Anterior cingulate cortex (tissue), 58 donors: ENCODE measurements at regions not wholly inside any gene's neighbourhood (a gene's known extent, or its start where the extent isn't known, plus 50 kb on each side); places are given as distances from the start of the nearest gene placed in this dataset.
A peak's percentile ranks its signal among the peaks of the same experiment; 100 is the strongest.

ENCODE experiments used
- DNase-seq, 58 donors: peaks; one replicate each; lab custom pipeline; 2025; lab: John Stamatoyannopoulos, UW

DNA sequence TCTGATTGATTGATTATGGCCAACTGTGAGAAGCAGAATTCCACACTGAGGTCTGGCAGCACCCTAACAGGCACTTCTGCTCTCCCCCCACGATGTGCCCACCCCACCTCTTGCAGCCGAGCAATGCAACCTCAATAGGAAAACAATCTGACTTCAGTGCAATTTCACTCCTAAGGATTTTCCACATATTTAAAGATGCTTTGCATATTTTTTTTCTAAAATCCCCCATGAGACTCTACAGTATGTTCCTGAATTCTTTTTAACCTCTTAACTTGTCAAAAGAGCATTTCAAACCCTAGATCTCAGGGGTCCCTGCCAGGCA is 243.1 kb downstream of the AUH start:
- DNase-seq: no peak

DNA sequence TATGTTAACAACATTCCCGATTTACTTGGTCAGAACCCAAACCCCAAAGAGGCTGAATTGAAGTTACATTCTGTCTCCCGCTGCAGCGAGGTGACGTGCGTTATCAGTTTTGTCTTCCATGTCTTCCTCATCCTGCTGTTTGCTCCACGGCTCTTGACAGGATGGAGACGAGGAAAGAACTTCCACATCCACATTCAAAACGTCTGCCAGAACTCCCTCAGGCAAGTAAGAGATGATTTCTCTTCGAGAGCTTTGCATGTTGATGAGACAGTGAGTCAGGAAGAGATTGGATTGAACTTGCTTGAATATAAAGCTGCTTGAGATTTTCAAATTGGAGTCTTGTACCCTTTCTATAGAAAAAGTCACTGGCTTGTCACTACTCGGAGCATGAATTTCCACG is 242.6 kb downstream of the AUH start:
- DNase-seq: peak in 3 of 58 donors; percentile 6 to 11 (median 9)

DNA sequence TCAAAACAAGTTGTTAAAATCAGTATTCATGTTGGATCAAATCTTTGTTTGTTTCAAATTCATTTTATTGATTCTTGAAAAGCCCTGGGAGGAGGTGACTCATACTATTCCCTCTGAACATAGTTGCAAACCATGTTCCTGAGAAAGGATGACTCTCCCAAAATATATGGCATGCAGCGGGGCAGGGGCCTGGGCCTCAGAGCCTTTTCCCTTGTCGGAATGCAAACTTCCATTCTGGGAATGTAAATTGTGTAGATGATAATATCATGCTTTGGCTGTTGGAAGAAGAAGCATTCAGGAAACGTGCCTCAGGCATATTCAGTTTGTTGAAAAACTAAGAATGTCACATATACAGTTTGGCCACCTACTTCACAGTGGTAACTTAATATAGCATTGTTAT is 242.0 kb downstream of the AUH start:
- DNase-seq: no peak

DNA sequence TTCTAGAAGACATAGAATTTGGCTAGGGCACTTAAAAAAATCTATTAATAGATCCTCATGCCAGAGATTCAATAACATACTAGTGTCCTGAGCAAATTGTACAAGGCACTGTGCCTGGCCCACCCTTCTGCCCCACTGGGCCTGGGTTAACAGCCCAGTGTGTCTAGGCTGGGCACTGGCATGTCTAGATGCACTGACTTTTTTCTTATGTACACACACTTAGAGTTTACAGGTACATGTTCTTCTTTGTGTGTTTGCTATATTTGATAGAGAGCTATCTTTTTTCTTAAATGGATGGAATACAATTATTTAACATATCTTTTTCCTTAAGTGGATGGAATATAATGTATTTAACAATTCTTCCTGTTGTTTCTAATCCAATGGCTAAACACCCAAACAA is 241.5 kb downstream of the AUH start:
- no peak for DNase-seq

DNA sequence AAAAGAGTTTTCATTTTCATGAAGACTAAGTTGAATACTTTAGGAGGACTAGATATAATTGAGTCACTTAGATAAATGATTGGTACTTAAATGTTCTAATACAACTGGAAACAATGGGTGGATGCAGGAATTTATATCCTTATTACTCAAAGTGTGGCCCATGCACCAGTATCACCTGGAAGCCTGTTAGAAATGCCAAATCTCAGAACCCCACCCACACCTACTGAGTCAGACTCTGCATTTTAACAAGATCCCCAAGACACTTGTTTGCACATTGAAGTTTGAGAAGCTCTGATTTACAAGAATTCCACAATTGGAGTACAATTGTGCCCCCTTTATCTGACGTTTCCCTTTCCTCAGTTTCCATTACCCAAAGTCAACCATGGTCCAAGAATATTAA is 239.0 kb downstream of the AUH start:
- no peak for DNase-seq

DNA sequence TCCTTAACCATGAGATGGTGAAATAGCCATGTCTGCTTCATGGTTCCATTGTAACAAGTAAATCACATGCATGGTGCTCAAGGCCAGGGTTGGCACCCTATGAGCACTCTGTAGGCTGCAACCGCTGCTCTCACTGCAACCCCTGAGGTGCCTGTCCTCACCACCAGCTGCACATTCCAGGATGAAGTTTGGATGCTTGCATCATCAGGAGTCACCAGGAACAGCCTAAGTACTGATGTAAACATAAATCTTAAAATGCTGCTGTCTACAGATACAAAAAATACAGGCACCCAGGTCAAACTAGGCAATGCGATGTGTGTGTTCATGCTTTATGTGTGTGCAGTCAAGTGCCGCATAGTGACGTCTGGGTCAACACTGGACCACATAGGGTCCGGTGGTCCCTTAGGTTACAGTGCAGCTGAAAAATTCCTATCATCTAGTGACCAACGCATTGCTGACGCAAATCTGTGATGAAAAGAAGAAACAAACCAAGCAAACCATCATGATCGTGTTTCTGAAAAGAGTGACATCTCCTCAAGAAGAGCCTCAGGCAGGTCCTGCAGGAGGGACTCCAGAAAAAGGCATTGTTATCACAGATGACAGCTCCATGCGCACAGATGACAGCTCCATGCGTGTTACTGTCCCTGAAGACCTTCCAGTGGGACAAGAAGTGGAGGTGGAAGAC is 234.8 kb downstream of the AUH start:
- no peak for DNase-seq

DNA sequence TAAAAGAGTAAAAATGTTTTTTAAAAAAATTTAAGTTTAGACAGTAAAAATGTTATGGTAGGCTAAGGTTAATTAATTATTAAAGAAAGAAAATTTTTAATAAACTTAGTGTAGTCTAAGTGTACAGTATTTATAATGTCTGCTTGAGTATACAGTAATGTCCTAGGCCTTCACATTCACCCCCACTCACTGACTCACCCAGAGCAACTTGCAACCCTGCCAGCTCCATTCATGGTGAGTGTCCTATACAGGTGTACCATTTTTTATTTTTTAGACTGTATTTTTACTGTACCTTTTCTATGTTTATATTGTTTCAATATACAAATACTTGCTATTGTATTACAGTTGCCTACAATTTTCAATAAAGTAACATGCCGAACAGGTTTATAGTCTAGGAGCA is 234.1 kb downstream of the AUH start:
- no peak for DNase-seq

DNA sequence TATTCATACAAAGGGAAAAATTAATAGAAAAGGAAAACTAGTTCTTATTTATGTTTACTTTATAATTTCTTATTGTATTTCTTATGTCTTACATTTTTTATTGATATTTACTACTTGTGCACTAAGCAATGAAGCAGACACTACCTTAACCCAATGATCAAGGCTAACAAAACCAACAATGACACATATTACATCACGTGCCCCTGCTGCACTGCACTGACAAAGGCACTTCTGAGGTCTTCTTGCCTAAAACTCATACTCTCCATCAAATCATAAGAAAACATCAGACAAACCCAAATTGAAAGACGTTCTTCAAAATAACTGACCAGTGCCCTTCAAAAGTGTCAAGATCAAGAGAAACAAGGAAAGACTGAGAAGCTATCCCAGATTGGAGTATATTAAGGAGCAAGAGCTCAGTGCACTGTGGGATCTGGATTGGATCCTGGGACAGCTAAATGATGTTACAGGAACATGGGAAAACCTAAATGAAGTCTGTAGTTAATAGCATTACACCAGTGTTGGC is 230.9 kb downstream of the AUH start:
- DNase-seq: no peak

DNA sequence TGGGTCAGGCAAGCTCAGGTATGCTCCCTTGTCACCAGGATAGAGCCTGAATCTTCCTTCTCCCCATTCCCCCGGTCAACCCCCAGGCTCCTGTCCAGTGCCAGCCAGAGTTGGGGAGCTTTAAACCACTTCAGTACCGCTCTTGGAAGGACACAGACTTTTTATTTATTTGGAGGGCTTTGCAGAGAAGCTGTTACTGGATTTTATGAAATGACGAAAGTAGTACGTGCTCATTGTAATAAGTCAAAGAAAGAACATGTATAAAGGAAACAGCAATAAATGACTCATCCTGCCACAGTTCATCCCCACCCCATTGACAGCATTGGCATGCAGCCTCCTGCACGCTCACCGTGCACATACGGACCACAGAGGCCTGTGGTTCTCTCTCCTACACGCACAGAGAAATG is 230.3 kb downstream of the AUH start:
- DNase-seq: no peak

DNA sequence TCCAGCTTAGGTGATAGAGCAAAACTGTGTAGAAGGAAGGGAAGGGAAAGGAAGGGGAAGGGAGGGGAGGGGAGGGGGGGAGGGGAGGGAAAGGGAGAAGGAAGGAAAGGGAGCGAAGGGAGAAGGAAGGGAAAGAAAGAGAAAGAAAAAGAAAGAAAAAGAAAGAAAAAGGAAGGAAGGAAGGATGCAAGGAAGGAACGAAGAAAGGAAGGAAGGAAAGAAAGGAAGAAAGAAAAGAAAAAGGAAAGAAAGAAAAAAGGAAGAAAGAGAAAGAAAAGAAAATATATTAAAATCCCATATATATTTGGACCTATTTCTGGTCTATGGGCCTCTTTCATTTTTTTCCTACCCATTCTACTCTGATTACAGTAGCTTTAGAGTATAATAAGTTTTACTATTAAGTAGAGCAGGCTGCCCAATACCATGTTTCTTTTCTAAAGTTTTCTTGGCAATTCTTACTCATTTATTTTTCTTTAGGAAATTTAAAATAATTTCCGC is 229.1 kb downstream of the AUH start:
- no peak for DNase-seq

DNA sequence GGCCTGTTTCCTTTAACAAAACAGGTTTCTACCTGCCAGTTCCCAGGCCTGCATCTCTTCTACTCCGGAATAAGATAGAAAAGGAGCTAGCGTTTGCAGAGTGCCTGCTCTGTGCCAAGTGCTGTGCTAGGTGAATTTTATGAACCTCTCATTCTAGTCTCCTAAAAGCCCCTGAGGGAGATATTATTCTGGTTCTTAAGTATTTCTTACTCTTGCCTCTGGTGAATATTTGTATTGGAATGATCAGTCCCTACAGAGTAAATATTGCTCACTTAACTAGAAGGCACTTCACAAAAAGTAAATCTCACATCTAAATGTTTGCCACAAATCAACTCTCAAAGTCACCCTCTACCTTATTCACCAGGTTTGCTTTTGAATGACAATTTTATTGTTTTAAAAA is 227.1 kb downstream of the AUH start:
- DNase-seq: no peak

DNA sequence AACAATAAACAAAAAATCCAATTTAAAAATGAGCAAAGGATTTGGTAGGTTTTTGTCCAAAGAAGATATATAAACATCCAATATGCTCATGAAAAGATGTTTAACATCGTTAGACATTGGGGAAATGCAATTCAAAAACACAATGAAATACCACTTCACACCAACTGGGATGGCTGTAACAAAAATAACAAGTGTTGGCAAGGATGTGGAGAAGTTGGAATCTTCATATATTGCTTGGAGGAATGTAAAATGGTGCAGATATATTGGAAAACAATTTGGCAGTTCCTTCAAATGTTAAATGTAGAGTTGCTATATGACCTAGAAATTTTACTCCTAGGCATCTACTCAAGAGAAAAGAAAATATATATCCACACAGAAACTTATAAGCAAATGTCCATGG is 224.3 kb downstream of the AUH start:
- no peak for DNase-seq

DNA sequence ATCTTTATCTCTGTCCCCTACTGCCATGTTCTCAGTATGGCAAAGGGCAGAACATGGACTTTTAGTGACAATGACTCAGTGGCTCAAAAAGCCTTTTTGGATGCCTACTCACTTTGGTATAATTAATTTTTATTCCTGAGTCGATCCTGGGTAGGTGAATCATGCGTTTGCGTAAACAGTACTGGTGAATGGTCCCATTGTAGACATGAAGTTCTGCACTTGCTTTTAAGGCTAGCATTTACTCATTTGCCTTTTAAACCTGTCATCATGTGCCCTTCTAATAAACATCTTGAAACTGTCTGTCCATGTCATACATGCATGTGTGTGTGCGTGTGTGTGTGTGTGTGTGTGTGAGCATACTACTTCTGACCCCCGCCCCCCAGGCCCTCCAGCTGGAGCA is 223.0 kb downstream of the AUH start:
- no peak for DNase-seq

DNA sequence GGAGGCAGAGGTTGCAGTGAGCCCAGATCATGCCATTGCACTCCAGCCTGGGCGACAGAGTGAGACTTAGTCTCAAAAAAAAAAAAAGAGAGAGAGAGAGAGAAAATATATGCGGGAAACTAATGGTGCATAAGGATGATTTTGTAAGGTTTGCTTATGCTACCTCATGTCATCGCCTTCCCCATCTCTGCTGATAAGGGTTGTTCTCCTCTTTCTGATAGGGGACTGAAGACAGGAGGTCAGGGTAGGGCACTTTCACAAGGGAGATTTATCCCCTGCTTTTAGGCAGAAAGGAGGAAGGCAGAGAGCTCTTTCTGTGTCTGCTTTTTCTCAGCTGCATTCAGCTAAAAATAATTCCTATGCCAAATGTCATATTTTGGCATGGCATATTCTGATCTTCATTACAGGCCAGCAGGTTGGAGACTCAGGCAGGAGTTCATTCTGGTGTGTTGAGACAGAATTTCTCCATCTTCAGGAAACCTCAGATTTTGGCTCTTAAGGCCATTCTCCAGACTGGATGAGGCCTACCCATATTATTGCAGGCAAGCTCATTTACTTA is 220.2 kb downstream of the AUH start:
- no peak for DNase-seq

DNA sequence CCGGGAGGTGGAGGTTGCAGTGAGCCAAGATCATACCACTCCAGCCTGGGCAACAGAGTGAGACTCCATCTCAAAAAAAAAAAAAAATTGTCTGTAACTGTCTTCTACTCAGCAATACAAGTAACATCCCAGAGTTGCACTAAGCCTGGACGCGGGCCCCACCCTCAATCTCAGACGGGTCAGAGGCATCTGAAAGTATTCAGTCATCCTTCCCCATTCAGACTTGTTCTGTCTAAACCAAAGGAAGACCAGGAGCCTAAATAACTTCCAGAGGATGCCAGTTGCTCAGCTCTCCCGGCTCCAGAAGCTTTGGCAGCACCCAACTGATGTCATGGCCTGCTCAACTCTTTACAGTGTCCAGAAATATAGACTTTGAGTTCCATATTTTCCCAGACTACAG is 218.6 kb downstream of the AUH start:
- DNase-seq: no peak

DNA sequence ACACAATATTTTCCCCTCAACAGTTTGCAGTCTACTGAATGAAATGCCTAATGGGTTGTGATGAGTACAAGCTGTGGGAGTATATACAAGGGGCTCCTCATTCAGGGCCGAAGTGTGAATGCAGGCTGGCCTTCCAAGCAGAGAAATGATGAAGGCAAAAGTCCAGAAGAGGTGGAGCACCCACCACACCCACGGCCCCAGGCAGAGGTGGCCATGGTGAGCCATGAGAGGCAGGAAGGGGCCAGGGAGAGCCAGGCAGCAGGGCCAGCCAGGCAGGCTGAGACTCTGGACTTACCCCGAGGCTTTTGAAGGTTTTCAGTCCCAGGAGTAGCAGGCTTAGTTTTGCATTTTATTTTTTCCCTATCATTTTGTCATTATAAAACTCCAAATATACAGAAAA is 218.1 kb downstream of the AUH start:
- no peak for DNase-seq

DNA sequence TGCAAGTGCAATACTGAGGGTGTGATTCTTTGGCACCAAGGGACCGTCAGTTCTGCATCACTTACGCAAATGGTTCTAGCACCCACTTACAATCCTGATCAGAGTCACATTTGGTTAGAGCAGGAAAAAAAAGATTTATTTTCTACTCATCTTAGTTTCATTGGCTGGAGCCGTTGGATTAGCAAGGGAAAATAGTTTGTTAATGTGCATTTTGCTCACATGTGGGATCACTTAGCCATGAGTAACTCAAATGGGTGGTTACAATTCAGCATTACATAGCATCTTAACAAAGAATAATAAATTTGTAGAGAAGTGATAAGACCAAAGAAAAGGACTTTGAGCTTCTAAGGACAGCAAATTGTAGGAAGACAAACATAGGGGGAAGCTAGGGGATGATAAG is 216.9 kb downstream of the AUH start:
- DNase-seq: no peak

DNA sequence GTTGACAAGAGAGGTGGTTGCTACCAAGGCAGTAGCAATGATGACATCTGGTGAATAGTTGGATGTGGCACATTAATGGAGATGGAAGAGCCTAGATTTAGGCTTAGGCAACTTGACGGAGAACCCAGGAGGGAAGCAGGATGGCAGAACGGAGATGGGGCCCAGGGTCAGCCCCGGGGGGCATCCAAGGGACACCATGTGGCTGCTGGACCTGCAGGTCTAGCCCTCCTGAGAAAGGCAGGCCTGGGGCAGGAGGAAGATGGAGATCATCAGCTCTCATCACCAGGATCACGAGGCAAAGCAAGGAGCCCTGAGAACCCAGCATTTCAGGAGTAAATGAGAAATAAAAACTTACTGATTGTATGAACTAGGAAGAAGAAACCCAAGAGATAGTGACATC is 216.2 kb downstream of the AUH start:
- DNase-seq: no peak

DNA sequence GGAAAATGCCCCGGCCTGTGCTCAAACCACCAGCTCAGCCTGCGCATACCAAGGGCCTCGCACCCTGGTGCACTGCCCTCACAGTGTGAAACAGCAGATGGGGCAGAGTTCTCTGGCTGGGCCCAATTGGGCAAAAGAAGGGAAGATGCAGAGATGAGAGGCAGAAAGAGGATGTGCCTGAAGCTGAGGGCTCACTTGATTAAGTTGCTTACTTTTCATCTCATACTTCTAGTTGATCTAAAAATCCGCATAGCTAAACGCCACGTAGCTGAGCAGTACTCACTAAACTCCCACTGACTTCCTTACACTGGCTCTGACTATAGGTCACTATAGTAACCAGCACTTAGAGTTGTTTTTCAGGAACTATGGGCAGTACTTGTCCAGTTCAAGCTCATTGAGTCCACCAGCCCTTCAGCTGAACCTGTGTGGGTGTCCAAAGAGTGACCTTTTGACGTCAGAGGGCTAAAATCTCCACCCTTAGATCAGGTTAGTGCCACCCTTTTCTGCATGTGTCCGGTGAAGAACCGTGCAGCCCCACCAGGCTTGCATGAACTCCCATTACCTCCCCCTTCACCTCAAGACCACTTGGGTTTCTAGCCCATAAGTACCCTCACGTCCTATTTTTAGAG is 215.2 kb downstream of the AUH start:
- no peak for DNase-seq

DNA sequence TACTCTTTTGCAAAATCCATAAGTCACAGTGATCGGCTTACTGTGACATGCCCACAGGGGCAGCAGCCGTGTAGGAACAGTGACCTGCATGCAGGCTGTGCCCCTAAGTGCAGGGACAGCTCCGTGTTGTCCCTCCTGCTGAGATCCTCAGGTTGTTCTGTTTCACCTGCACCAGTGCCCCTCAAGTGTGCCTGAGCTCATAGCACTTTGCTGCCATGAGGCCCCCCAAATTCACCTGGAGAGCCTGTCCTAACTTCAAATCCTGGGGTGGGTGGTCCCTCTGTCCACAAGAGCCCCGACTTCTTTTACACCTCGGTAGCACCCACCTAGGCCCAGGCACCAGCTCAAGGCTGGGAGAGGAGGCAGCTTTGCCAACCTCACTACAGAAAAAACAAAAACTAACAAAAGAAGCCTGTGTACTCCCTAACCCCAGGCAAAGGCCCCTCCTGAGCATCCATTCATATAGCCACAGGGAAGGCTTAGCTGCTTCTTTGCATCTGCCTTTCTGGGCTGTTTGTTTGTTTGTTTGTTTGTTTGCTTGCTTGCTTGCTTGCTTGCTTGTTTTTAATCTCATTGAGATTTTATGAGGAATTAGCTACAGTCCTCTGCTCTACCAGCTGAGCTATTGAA is 214.5 kb downstream of the AUH start:
- no peak for DNase-seq

DNA sequence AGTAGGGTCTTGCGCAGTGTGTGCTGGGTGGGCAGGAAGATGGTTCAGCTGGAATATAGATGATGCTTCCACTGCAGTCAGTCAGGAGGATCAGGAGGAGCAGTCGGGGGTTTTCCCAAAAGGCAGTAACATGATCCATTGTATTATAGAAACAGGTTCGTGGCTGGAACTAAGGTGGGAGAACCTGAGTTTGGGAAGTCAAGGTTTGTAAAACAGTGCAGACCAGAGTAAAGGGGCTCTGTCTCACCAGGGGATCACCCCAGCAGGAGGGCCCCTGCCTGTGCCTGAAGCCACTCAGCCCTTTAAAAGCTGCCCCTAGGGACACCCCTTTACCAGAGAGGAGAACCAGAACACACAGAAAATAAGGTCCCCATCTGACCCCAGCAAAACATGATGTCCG is 213.4 kb downstream of the AUH start:
- DNase-seq: no peak
